ENCODE measurements at regions not wholly inside any gene's neighbourhood (a gene's known extent, or its start where the extent isn't known, plus 50 kb on each side); places are given as distances from the start of the nearest gene placed in this dataset.

GRCh38 chr7:155233311-155234157 is 64.1 kb upstream of the INSIG1 start:
- TF ChIP-seq CTCF (conservative IDR thresholded peaks at IDR 0.05) (no peak), EZH2 (IDR thresholded peaks at IDR 0.05; ENCODE audit: low read depth) (no peak)
